Ovary (tissue), 3 donors: ENCODE measurements at regions not wholly inside any gene's neighbourhood (a gene's known extent, or its start where the extent isn't known, plus 50 kb on each side); places are given as distances from the start of the nearest gene placed in this dataset.

Experiments
- EP300 ChIP-seq: sonication (generic); formaldehyde crosslinking; IDR thresholded peaks from one replicate; pipeline ENCODE4 v1.6.1; 2017; ENCODE audit warnings: antibody characterized with exemption
- POLR2A ChIP-seq: fragments of 450-650 bp; IDR thresholded peaks from one replicate; pipeline ENCODE4 v1.6.1; 2017; ENCODE audit warnings: antibody characterized with exemption, mild to moderate bottlenecking, moderate library complexity
- TF ChIP-seq, protein P1 (sequence below), 3 donors: fragments of 450-650 bp in 2 of 3; fragments of 200-600 bp in 1 of 3; IDR thresholded peaks; one replicate each; pipeline versions ENCODE4 v1.5.1 to v1.8.0; 2016 to 2022; ENCODE audit warnings: antibody characterized with exemption in 3 of 3, mild to moderate bottlenecking in 1 of 3
- donor health status: DM: no; HTN: no; CAD: no.

DNA sequence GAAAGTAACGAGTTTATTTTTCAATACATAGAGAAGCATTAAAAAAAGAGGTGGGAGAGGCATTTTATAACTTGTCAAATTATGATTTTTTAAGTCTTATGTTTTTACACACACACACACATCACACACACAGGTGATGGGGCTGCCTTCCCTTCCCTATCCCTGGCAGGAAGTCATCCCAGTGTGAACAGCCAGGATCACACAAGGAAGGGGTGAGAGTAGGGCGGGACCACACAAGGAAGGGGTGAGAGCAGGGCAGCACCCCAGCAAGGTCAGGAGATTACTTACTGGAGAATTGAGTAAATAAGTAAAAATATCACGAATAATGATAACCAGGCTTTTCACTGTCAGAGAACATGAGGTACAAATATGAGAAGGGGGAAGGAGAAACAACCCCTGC, 372.6 kb downstream of the SEC23A start:
- TF ChIP-seq, protein P1, sequence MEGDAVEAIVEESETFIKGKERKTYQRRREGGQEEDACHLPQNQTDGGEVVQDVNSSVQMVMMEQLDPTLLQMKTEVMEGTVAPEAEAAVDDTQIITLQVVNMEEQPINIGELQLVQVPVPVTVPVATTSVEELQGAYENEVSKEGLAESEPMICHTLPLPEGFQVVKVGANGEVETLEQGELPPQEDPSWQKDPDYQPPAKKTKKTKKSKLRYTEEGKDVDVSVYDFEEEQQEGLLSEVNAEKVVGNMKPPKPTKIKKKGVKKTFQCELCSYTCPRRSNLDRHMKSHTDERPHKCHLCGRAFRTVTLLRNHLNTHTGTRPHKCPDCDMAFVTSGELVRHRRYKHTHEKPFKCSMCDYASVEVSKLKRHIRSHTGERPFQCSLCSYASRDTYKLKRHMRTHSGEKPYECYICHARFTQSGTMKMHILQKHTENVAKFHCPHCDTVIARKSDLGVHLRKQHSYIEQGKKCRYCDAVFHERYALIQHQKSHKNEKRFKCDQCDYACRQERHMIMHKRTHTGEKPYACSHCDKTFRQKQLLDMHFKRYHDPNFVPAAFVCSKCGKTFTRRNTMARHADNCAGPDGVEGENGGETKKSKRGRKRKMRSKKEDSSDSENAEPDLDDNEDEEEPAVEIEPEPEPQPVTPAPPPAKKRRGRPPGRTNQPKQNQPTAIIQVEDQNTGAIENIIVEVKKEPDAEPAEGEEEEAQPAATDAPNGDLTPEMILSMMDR (IDR thresholded peaks at IDR 0.05) = no peak
- TF ChIP-seq EP300 = no peak
- no peak for TF ChIP-seq POLR2A
